MM.1S (cell line): ENCODE measurements at regions not wholly inside any gene's neighbourhood (a gene's known extent, or its start where the extent isn't known, plus 50 kb on each side); places are given as distances from the start of the nearest gene placed in this dataset.
A peak's percentile ranks its signal among the peaks of the same experiment; 100 is the strongest.

Experiments
- DNase-seq: peaks from one replicate; pipeline ENCODE4 v3.0.0-alpha.2; 2015
- H2AFZ ChIP-seq: fragments of 300-600 bp; sonication (generic); 2 replicates; pipeline ENCODE4 v1.6.0; 2016; ENCODE audit warnings: antibody characterized with exemption, low read length
- H3F3A ChIP-seq: fragments of 300-600 bp; sonication (generic); 2 replicates; pipeline ENCODE4 v1.6.1; 2016; ENCODE audit warnings: mild to moderate bottlenecking, antibody characterized with exemption, low read length, moderate library complexity, mixed read lengths; ENCODE audit not compliant: insufficient read depth
- H3K27ac ChIP-seq: fragments of 300-600 bp; sonication (generic); 2 replicates; pipeline ENCODE4 v1.5.1; 2016; ENCODE audit warnings: mild to moderate bottlenecking, low read length
- H3K27me3 ChIP-seq: fragments of 300-600 bp; sonication (generic); replicated peaks from 2 replicates; pipeline ENCODE4 v1.6.0; 2016; ENCODE audit warnings: low read length; ENCODE audit not compliant: insufficient read depth
- H3K36me3 ChIP-seq: fragments of 300-600 bp; sonication (generic); replicated peaks from 2 replicates; pipeline ENCODE4 v1.6.1; 2016; ENCODE audit warnings: mild to moderate bottlenecking, low read length, mixed read lengths; ENCODE audit not compliant: insufficient read depth
- H3K4me1 ChIP-seq: fragments of 300-600 bp; sonication (generic); 2 replicates; pipeline ENCODE4 v1.6.1; 2016; ENCODE audit warnings: low read length, mixed read lengths
- H3K4me2 ChIP-seq: fragments of 300-600 bp; sonication (generic); 2 replicates; pipeline ENCODE4 v1.6.0; 2016; ENCODE audit warnings: low read depth, low read length
- H3K4me3 ChIP-seq: fragments of 300-600 bp; sonication (generic); 2 replicates; pipeline ENCODE4 v1.5.1; 2016; ENCODE audit warnings: low read length, mixed read lengths
- H3K79me2 ChIP-seq: fragments of 300-600 bp; sonication (generic); 2 replicates; pipeline ENCODE4 v1.6.1; 2016; ENCODE audit warnings: mixed run types, low read length, mixed read lengths
- H3K9ac ChIP-seq: fragments of 300-600 bp; sonication (generic); 2 replicates; pipeline ENCODE4 v1.6.1; 2016; ENCODE audit warnings: low read length, mixed read lengths
- H3K9me2 ChIP-seq: fragments of 300-600 bp; sonication (generic); replicated peaks from 2 replicates; pipeline ENCODE4 v1.6.1; 2016; ENCODE audit warnings: mild to moderate bottlenecking, low read length, mixed read lengths; ENCODE audit not compliant: insufficient read depth
- H3K9me3 ChIP-seq: fragments of 300-600 bp; sonication (generic); replicated peaks from 2 replicates; pipeline ENCODE4 v1.6.1; 2016; ENCODE audit warnings: mild to moderate bottlenecking, low read length, mixed read lengths; ENCODE audit not compliant: insufficient read depth
- H4K20me1 ChIP-seq: fragments of 300-600 bp; sonication (generic); 2 replicates; pipeline ENCODE4 v1.6.1; 2016; ENCODE audit warnings: mild to moderate bottlenecking, low read length, moderate library complexity, mixed read lengths; ENCODE audit not compliant: insufficient read depth
- EZH2 ChIP-seq: fragments of 300-600 bp; sonication (generic); optimal IDR thresholded peaks from 2 replicates; pipeline ENCODE3; 2017; ENCODE audit warnings: low read depth, mild to moderate bottlenecking, antibody characterized with exemption, low read length, mixed read lengths
- EZH2phosphoT487 ChIP-seq: fragments of 300-600 bp; sonication (generic); IDR thresholded peaks from 2 replicates; pipeline ENCODE4 v1.6.1; 2018; ENCODE audit warnings: antibody characterized with exemption, low read length
- TF ChIP-seq, protein P1 (sequence below): fragments of 300-600 bp; sonication (generic); IDR thresholded peaks from 2 replicates; pipeline ENCODE4 v1.5.1; 2016; ENCODE audit warnings: antibody characterized with exemption, low read length, mixed read lengths

GRCh38 chr5:109921735-109922380, 232.1 kb downstream of the MAN2A1 start:
- peak overlapping the region; percentile 59 for H2AFZ ChIP-seq
- H3K9ac ChIP-seq: peak overlapping the region; percentile 40
- TF ChIP-seq EZH2phosphoT487 (no peak), EZH2 (no peak)
- TF ChIP-seq, protein P1, sequence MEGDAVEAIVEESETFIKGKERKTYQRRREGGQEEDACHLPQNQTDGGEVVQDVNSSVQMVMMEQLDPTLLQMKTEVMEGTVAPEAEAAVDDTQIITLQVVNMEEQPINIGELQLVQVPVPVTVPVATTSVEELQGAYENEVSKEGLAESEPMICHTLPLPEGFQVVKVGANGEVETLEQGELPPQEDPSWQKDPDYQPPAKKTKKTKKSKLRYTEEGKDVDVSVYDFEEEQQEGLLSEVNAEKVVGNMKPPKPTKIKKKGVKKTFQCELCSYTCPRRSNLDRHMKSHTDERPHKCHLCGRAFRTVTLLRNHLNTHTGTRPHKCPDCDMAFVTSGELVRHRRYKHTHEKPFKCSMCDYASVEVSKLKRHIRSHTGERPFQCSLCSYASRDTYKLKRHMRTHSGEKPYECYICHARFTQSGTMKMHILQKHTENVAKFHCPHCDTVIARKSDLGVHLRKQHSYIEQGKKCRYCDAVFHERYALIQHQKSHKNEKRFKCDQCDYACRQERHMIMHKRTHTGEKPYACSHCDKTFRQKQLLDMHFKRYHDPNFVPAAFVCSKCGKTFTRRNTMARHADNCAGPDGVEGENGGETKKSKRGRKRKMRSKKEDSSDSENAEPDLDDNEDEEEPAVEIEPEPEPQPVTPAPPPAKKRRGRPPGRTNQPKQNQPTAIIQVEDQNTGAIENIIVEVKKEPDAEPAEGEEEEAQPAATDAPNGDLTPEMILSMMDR: no peak
- no peaks in the 10 kb centered on the region for H3K9me2 ChIP-seq
- H4K20me1 ChIP-seq: no peaks in the 10 kb centered on the region
- H3K4me1 ChIP-seq: peaks cover 52% of the 10 kb centered on the region
- peak overlapping the region; percentile 57 for H3K4me2 ChIP-seq
- DNase-seq: peak; percentile 97
- H3K9me3 ChIP-seq: no peaks in the 10 kb centered on the region
- H3K27ac ChIP-seq: peak overlapping the region; percentile 91
- H3K79me2 ChIP-seq: no peaks in the 10 kb centered on the region
- H3K36me3 ChIP-seq: no peaks in the 10 kb centered on the region
- H3K27me3 ChIP-seq: no peaks in the 10 kb centered on the region
- peaks cover 30% of the 10 kb centered on the region for H3F3A ChIP-seq
- no peak overlapping the region; the same call in 1 of the 2 replicates for H3K4me3 ChIP-seq

- Histone ChIP-seq H4K20me1 (no peaks in the 10 kb centered on the region), H3K9me3 (no peaks in the 10 kb centered on the region), H3K9ac (peak overlapping the region; percentile 40), H3K27ac (peak overlapping the region; percentile 91), H3K9me2 (no peaks in the 10 kb centered on the region), H3K4me3 (no peak overlapping the region; the same call in 1 of the 2 replicates), H3K36me3 (no peaks in the 10 kb centered on the region), H3K4me2 (peak overlapping the region; percentile 57; the same call in 1 of the 2 replicates), H3K4me1 (peaks cover 45% of the 10 kb centered on the region), H2AFZ (peak overlapping the region; percentile 59; the same call in 1 of the 2 replicates), H3F3A (peaks cover 29% of the 10 kb centered on the region), H3K27me3 (no peaks in the 10 kb centered on the region), H3K79me2 (no peaks in the 10 kb centered on the region)
- TF ChIP-seq EZH2 (no peak), EZH2phosphoT487 (no peak)
- TF ChIP-seq, protein P1: no peak
- DNase-seq: peak; percentile 60
These were observed 232.8 kb downstream of the MAN2A1 start for GRCh38 chr5:109922381-109922995.

DNA sequence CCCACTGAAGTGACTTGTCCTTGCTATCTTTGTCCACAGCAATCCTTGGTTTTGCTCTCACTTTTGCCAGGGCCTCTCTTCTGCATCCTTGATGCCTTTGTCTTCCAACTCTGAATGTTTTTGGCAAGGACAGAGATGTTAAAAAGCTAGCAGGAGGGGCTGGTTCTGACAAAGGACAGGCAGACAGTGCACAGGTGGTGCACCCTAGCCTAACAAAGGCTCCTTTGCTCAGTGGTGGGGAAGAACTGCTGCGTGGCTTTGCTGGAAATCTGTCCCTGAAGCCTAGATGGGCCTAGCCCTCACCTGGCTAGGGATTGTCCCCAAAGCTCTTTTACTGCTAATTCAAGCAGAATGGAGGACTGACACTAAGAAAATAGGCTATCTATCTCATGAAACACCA, 233.5 kb downstream of the MAN2A1 start:
- H3K4me2 ChIP-seq: no peak overlapping the region
- H2AFZ ChIP-seq: no peak overlapping the region
- H3K9me2 ChIP-seq: no peaks in the 10 kb centered on the region
- no peak for DNase-seq
- no peaks in the 10 kb centered on the region for H3K27me3 ChIP-seq
- no peak overlapping the region for H3K4me3 ChIP-seq
- H3K79me2 ChIP-seq: no peaks in the 10 kb centered on the region
- no peaks in the 10 kb centered on the region for H3K36me3 ChIP-seq
- H3K4me1 ChIP-seq: peaks cover 39% of the 10 kb centered on the region
- no peaks in the 10 kb centered on the region for H3K9me3 ChIP-seq
- no peaks in the 10 kb centered on the region for H4K20me1 ChIP-seq
- no peak overlapping the region for H3K9ac ChIP-seq
- peaks cover 29% of the 10 kb centered on the region for H3F3A ChIP-seq
- no peak overlapping the region for H3K27ac ChIP-seq
- TF ChIP-seq EZH2phosphoT487 (no peak), EZH2 (no peak)
- TF ChIP-seq, protein P1: no peak
